Ascending aorta (tissue), 2 donors: ENCODE measurements at regions not wholly inside any gene's neighbourhood (a gene's known extent, or its start where the extent isn't known, plus 50 kb on each side); places are given as distances from the start of the nearest gene placed in this dataset.
"Not testable (repeated sequence)": the region's sequence is repeated elsewhere in the genome, so short reads cannot be mapped to it uniquely, and the experiment has no call there.

Source experiments
- DNase-seq, 2 donors: peaks; one replicate each; pipeline ENCODE4 v3.0.0-alpha.2; 2019; ENCODE audit warnings: low spot score in 2 of 2
- H3K27ac ChIP-seq, 2 donors: fragments of 200-600 bp; sonication (generic); one replicate each; pipeline ENCODE4 v1.5.1; 2016 to 2017; ENCODE audit warnings: mild to moderate bottlenecking in 1 of 2
- H3K27me3 ChIP-seq: fragments of 200-600 bp; sonication (generic); one replicate; pipeline ENCODE4 v1.5.1; 2017
- H3K36me3 ChIP-seq, 2 donors: fragments of 200-600 bp; sonication (generic); one replicate each; pipeline ENCODE4 v1.5.1; 2016
- H3K4me1 ChIP-seq, 2 donors: fragments of 200-600 bp; sonication (generic); one replicate each; pipeline ENCODE4 v1.5.1; 2016 to 2017; ENCODE audit warnings: mild to moderate bottlenecking in 1 of 2
- H3K4me3 ChIP-seq, 2 donors: fragments of 200-600 bp; sonication (generic); one replicate each; pipeline ENCODE4 v1.5.1; 2016 to 2017; ENCODE audit warnings: mild to moderate bottlenecking in 1 of 2
- H3K9me3 ChIP-seq, 2 donors: fragments of 200-600 bp; sonication (generic); one replicate each; pipeline ENCODE4 v1.5.1; 2016
- CTCF ChIP-seq, 3 experiments: fragments of 200-600 bp in 2 of 3; fragments of 450-650 bp in 1 of 3; sonication (generic) in 2 of 3; IDR thresholded peaks; one replicate each; pipeline ENCODE4 v1.5.1; 2016 to 2019; ENCODE audit warnings: antibody characterized with exemption in 3 of 3, mild to moderate bottlenecking in 1 of 3, moderate library complexity in 1 of 3
- intact Hi-C: fragments of 100-400 bp; cut with DNase I; formaldehyde crosslinking; loops from one replicate; pipeline ENCODE4 v1.15.1; 2023

GRCh38 chr3:15903759-15904720 lies 106.3 kb upstream of the ANKRD28 start:
- no peaks in the 10 kb centered on the region for H3K27me3 ChIP-seq
- H3K4me1 ChIP-seq = peaks cover 10 to 26% of the 10 kb centered on the region in 2 donors
- intact Hi-C loops = loop anchor here (2.0 kb wide), 1 partner anchor 43 kb away; no protein-coding TSS in a partner anchor
- DNase-seq = peak; percentile 34 to 88
- H3K36me3 ChIP-seq = no peaks in the 10 kb centered on the region
- H3K4me3 ChIP-seq = no peak overlapping the region
- no peaks in the 10 kb centered on the region for H3K9me3 ChIP-seq
- no peak for TF ChIP-seq CTCF (IDR thresholded peaks at IDR 0.05)
- H3K27ac ChIP-seq = peak overlapping the region; percentile 86 to 92

- Histone ChIP-seq H3K27me3 (no peaks in the 10 kb centered on the region), H3K4me1 (peaks cover 10 to 26% of the 10 kb centered on the region in 2 donors), H3K27ac (peak overlapping the region; percentile 86 to 92), H3K9me3 (no peaks in the 10 kb centered on the region), H3K4me3 (no peak overlapping the region), H3K36me3 (no peaks in the 10 kb centered on the region)
- no peak for DNase-seq
- intact Hi-C loops = no loop called here
- no peak for TF ChIP-seq CTCF (IDR thresholded peaks at IDR 0.05)
Observed at GRCh38 chr3:15905041-15905440, 107.3 kb upstream of the ANKRD28 start.

- DNase-seq, H3K9me3 ChIP-seq, H3K27me3 ChIP-seq, H3K27ac ChIP-seq, H3K4me3 ChIP-seq, intact Hi-C loops, H3K36me3 ChIP-seq: not testable (repeated sequence)
- peaks cover 10 to 22% of the 10 kb centered on the region in 2 donors for H3K4me1 ChIP-seq
Observed at GRCh38 chr3:15907403-15907802, 109.6 kb upstream of the ANKRD28 start.

GRCh38 chr3:15918988-15919387 lies 121.2 kb upstream of the ANKRD28 start:
- no peak overlapping the region for H3K27ac ChIP-seq
- no peaks in the 10 kb centered on the region for H3K4me1 ChIP-seq
- H3K36me3 ChIP-seq = no peaks in the 10 kb centered on the region
- no peak for TF ChIP-seq CTCF (IDR thresholded peaks at IDR 0.05)
- DNase-seq = no peak
- no peaks in the 10 kb centered on the region for H3K9me3 ChIP-seq
- no peak overlapping the region for H3K4me3 ChIP-seq
- intact Hi-C loops = no loop called here
- no peaks in the 10 kb centered on the region for H3K27me3 ChIP-seq

DNA sequence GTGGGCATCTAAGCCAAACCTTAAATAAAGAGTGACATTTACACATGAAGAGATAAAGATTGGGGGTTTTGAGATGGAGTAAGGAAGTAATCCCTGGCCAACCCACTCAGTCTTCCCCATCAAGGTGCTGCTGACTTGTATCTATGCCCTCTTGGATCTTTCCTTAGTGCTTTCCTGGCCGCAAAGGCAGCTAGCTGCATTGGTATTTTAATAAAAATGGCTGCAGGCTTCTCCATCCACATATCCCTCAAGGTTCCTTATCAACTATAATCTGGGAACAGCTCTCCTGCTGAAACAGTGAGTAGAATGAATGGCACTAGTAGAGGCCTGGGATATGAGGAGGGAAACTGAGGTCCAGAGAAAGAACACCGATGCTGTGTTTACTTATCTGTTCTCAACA lies 122.2 kb upstream of the ANKRD28 start:
- TF ChIP-seq CTCF (IDR thresholded peaks at IDR 0.05) = no peak
- DNase-seq = no peak
- H3K36me3 ChIP-seq = no peaks in the 10 kb centered on the region
- H3K27ac ChIP-seq = no peak overlapping the region
- no peaks in the 10 kb centered on the region for H3K9me3 ChIP-seq
- H3K4me1 ChIP-seq = no peaks in the 10 kb centered on the region
- intact Hi-C loops = no loop called here
- H3K4me3 ChIP-seq = no peak overlapping the region
- no peaks in the 10 kb centered on the region for H3K27me3 ChIP-seq

- Histone ChIP-seq H3K27ac (no peak overlapping the region), H3K36me3 (no peaks in the 10 kb centered on the region), H3K4me1 (no peaks in the 10 kb centered on the region), H3K4me3 (no peak overlapping the region), H3K9me3 (no peaks in the 10 kb centered on the region), H3K27me3 (no peaks in the 10 kb centered on the region)
- TF ChIP-seq CTCF (IDR thresholded peaks at IDR 0.05) = no peak
- intact Hi-C loops = no loop called here
- no peak for DNase-seq
Observed at GRCh38 chr3:15923640-15924405, 126.0 kb upstream of the ANKRD28 start.
